RCC 7860 (cell line): ENCODE measurements at regions not wholly inside any gene's neighbourhood (a gene's known extent, or its start where the extent isn't known, plus 50 kb on each side); places are given as distances from the start of the nearest gene placed in this dataset.

ENCODE experiments used
- DNase-seq: peaks from one replicate; pipeline ENCODE4 v3.0.0-alpha.2; 2015; ENCODE audit warnings: low spot score
- FAIRE-seq: peaks from 2 replicates; lab custom pipeline; 2012; peaks lifted over from hg19 to GRCh38; lab: Jason Lieb, UNC

DNA sequence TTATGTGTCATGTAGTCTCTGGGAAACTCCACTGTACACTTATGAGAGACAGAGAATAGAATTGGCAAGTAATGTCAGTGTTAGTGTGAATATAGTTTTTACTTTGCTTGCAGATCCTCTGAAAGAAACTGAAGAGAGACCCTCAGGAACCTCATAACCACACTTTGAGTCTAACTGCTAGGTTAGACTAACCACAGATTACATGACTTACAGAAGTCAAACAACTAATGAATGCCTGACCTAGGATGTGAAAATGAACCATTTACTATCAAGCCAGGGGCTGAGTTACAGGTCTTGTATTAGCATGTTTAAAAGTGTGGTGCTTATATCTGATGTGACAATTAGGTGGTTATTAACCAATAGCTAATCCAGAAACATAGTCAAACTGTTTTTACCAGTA is 280.4 kb upstream of the LRATD1 start:
- no peak for FAIRE-seq
- no peak for DNase-seq

DNA sequence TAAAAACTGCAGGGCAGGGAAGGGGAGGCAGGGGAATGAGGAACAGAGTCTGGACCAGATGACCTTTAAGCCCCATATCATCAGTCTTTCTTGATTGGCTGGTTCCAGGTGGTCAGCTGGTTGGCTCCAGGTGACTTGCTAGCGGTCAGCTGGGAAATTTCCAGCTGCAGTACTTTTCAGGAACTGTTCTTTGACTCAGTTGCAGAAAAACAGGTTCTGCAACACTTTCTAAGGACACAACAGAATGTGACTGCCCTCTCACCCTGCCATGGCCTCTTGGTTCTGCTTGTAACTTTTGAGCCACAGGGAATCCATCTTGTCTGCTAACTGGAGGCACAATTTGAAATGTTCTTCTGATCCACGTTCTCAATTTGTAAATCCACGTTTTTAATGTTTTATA is 278.3 kb upstream of the LRATD1 start:
- FAIRE-seq (no peak), DNase-seq (no peak)

- no peak for FAIRE-seq
Measured at GRCh38 chr2:14355102-14355501, 277.4 kb upstream of the LRATD1 start.

DNA sequence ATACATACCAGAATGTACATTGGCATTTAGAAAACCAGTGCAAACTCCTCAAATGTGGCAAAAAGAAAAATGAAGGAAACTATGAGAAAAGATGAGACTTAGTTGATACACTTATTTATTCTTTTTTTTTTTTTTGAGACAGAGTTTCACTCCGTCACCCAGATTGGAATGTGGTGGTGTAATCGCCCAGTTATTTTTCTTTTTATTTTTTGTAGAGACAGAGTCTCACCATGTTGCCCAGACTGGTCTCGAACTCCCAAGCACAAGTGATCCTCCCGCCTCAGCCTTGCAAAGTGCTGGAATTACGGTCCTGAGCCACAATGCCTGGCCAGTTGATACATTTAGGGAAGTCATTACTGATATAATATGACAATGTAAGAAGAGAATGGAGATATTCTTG is 274.2 kb upstream of the LRATD1 start:
- FAIRE-seq (no peak), DNase-seq (no peak)

More at GRCh38 chr2:14355102-14355501, 277.4 kb upstream of the LRATD1 start:
- no peak for DNase-seq

DNA sequence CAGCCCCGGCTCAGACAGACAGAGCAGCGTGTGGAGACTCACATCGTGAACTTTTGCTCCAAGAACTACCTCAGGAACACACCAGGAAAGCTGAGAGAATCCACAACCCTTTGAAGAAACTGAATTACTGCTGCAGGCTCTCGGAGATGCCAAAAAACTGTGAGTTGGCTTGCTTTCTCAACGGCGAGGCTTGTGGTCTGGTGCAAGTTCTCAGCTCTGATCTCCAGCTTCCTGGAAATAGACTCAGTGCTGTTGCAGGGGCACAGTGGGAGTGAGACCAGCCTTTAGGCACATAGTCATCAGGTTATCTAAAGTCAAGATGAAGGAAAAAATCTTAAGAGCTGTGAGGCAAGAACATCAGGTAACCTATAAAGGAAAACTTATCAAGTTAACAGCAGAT is 273.7 kb upstream of the LRATD1 start:
- FAIRE-seq = no peak
- no peak for DNase-seq

GRCh38 chr2:14363137-14363536 is 269.4 kb upstream of the LRATD1 start:
- no peak for FAIRE-seq

GRCh38 chr2:14363976-14364375 is 268.5 kb upstream of the LRATD1 start:
- DNase-seq (no peak), FAIRE-seq (no peak)

More at GRCh38 chr2:14363137-14363536, 269.4 kb upstream of the LRATD1 start:
- DNase-seq = no peak

DNA sequence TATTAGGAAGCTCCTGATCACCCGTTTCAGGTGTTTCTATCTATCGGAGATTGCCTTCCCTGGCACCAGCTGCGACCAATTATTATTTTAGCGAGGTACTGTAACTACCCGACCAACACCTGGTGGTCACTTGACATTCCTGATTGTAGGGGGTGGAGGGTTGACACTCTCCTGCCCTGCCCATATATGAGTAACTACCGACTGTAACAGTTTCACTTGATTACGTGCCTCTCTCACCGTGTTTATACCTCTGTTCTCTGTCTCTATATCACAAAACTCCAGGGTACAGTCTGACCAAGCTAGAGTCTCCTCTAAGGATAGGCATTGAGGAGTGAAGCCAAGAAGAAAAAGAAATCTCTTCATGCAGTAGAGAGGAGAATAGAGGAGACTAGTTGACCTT is 268.0 kb upstream of the LRATD1 start:
- no peak for DNase-seq
- no peak for FAIRE-seq

GRCh38 chr2:14385043-14385442 is 247.5 kb upstream of the LRATD1 start:
- DNase-seq = no peak
- FAIRE-seq = no peak

DNA sequence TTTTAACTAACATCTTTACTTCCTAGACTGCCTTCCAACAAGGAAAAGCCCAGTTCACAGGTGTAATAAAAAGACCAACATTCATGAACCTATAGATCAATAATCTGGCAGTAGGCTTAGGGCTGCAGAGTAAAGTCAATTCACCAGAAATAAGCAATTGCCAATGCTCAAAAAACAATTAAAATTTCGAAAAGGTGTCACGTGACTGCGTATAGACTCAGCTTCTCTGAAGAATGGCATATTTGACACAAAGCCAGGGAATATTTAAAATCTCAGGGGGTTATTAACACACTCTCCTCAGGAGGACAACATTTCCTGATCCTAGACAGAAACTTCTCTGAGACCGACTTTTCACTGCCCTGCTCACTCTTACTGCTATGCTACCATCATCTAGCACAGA is 245.2 kb upstream of the LRATD1 start:
- DNase-seq (no peak), FAIRE-seq (no peak)

DNA sequence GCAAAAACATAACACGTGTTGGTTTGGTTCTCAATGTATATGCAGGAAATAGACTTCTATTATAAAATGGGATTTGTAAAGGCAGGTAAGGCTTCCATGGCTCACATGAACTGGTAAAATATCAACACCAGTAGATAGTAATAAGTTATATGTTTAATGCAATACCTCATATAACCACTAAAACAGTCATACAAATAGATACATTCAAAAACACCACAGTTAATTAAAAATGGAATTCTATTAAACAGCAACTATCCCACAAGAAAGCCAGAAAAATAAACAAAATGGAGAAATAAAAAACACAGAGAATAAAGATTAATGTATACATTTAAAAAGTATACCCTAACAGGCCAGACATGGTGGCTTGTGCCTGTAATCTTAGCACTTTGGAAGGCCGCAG is 243.8 kb upstream of the LRATD1 start:
- DNase-seq (no peak), FAIRE-seq (no peak)

DNA sequence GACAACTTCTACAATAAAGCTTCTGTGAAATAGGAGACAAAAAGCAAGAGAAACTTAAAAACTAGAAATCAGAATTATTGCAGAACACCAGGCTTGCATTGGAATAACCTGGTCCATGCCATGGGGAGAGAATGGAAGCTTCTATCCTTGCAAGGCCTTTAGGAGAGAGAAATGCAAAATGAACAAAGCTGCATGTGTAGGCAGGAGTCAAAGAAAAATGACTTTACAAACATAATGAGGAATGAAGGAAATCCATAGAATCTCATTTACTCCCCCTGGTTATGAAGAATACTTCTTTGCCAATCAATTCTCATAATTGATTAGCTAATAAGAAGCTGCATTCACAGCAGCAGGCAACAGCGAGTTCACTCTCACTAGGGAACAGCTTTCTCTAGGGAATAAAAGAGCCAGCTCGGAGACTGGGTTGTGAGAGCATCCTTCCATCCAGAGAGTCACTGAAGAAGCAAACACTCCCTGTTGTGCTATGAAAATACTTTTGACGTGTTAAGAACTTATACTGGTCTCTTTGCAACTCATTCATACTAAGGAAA is 235.9 kb upstream of the LRATD1 start:
- no peak for FAIRE-seq

GRCh38 chr2:14398641-14399040 is 233.9 kb upstream of the LRATD1 start:
- FAIRE-seq = no peak
- DNase-seq = no peak

More for the DNA sequence above, 235.9 kb upstream of the LRATD1 start:
- DNase-seq = no peak

DNA sequence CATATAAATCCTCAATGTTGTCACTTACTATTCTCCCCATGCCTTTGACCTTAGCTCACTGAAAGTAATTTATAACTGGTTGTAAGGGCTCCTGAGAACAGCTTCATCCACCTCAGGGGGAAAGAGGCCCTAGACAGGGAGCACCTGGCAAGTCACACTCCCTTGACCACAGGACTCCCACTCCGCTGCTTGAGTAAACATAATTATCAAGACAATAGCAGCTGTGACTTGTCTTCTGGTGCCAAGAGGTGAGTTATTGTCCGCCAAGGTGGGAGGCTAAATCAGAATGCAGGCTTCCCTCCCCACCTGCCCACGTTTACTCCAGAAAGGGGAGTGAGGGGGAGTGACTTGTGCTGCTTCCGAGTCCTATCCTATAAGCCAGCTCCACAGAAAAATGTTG is 230.6 kb upstream of the LRATD1 start:
- FAIRE-seq (no peak), DNase-seq (no peak)

GRCh38 chr2:14408695-14409094 is 223.8 kb upstream of the LRATD1 start:
- no peak for FAIRE-seq
- DNase-seq = no peak

DNA sequence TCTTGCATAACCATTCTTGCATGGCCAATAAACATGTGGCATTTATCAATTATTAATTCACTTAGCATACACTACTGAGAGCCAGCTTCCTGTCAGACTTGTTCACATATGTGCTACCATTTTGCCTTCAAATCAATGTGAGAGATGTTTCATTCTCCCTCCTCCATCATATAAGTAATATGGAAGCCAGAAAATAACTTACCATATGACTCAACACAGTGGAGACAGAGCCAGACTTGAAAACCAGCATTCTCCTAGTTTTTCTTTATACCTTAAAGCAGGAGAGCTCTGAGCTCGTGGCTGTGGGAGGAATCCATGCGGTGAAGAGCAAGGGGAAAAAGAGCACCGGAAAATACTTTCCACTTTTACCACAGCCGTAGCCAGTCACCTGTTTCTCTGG is 215.0 kb upstream of the LRATD1 start:
- DNase-seq = no peak
- no peak for FAIRE-seq

DNA sequence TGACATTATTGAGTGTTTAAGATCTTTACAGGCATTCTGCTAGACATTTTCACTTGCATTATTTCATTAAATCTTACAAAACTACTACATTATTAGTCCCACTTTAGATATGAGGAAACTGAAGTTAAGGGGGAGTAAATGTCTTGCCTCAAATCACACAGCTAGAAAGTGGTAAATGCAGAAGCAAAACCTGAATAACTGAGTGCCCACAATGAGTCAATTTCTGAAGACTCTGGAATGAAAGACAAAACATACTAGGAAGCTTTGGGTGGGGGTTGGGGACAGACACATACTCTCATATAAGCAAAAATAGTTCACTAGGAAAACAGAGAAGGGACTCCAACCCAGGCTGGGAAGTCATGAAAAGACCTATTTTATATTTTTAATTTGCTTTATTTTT is 214.4 kb upstream of the LRATD1 start:
- no peak for FAIRE-seq

GRCh38 chr2:14420851-14421250 is 211.7 kb upstream of the LRATD1 start:
- FAIRE-seq (no peak), DNase-seq (no peak)

More for the DNA sequence above, 214.4 kb upstream of the LRATD1 start:
- no peak for DNase-seq

GRCh38 chr2:14422426-14422825 is 210.1 kb upstream of the LRATD1 start:
- DNase-seq (no peak), FAIRE-seq (no peak)

DNA sequence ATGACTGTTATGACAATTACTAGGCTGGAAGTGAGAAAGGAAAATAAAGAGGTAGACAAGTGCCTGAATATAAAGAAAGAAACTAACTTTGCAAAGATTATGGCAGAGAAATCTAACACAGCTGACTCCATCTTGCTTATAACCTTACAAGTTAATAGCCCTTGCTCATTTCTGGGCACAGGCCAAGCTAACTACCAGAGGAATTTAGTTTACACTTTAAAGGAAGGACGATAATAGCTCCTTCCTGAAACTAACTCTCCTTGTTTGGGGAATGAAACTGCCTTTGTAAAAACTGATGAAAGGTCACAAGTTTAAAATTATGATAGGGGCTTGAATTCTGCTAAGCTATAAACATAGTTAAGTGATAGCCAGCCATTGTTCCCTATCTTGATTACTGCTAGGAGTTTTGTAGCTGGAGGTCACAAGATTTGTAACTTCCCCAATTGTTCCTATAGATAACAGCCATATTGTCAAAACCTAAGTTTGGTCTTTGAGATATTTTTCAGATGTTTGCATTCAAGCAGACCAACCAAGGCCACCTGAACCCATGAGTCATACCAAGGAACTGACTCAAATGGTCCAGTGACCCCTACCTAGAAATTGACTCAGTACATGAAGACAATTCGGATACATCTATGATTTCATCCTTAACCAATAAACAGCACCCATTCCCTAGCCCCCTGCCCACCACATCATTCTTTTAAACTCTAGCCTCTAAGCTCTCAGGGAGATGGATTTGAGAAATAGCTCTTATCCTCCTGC is 209.2 kb upstream of the LRATD1 start:
- DNase-seq = no peak
- FAIRE-seq = no peak

- FAIRE-seq = no peak
- DNase-seq = no peak
Measured at GRCh38 chr2:14424478-14425390, 207.8 kb upstream of the LRATD1 start.

DNA sequence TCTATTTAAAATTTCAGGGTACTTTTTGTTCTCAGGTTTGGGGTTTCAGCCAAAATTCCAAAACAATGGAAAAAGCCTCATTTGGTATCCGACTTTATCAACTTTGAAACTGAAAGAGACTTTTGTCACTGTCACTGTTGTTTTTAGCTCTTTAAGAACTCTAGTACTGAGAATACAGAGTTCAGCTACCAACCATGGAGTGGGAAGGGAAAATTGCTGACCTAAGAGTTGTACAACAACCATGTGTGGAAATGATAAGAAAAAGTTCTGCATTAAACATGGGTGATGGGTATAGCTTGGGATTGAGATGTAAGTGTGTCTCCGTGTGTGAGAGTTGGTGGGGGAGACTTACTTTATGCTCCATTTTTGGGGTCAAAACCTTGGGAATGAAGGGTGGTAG is 206.6 kb upstream of the LRATD1 start:
- FAIRE-seq (no peak), DNase-seq (no peak)
